ENCODE measurements at regions not wholly inside any gene's neighbourhood (a gene's known extent, or its start where the extent isn't known, plus 50 kb on each side); places are given as distances from the start of the nearest gene placed in this dataset.

DNA sequence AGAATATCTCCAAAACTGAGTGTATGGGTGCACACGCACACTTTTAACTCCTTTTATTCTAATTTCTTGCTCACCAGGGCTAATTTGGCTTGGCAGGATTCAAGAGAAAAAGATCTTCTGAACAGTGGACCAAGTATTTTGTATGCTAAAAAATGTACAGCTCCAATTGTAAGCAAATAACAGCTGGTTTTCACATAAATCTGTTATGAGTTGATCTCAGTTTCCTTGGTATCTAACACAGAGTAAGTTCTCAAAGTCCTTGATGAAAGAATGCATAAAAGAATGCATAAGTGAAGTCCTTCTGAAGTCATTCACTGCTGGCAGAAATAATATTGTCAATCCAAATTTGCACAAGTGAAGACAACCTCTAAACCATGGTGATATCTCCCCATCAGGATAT, 213.0 kb downstream of the OMA1 start:
- Histone ChIP-seq H3K4me3 (ENCODE audit: insufficient read depth, low read length, poor library complexity, severe bottlenecking) (no peak overlapping the region), H3K4me2 (ENCODE audit: low read depth, low read length, poor library complexity, severe bottlenecking) (no peak overlapping the region), H3K79me2 (ENCODE audit: insufficient read depth, low read length) (no peaks in the 10 kb centered on the region), H3F3A (ENCODE audit: insufficient read depth) (no peaks in the 10 kb centered on the region), H3K27ac (ENCODE audit: low read depth, low read length) (no peak overlapping the region), H3K9me2 (replicated peaks; ENCODE audit: insufficient read depth, low read length) (no peaks in the 10 kb centered on the region), H3K36me3 (ENCODE audit: low read length) (no peaks in the 10 kb centered on the region), H4K20me1 (ENCODE audit: low read depth, low read length) (no peaks in the 10 kb centered on the region), H3K9me3 (ENCODE audit: insufficient read depth, low read length) (no peaks in the 10 kb centered on the region), H3K27me3 (ENCODE audit: low read length) (no peaks in the 10 kb centered on the region), H3K9ac (ENCODE audit: low read length) (no peak overlapping the region), H2AFZ (ENCODE audit: low read depth, low read length, severe bottlenecking) (no peak overlapping the region)
- TF ChIP-seq EZH2phosphoT487 (conservative IDR thresholded peaks at IDR 0.05; ENCODE audit: low read length): no peak
- TF ChIP-seq CTCF (IDR thresholded peaks at IDR 0.05; ENCODE audit: insufficient read depth, low read length, poor library complexity, severe bottlenecking): no peak

DNA sequence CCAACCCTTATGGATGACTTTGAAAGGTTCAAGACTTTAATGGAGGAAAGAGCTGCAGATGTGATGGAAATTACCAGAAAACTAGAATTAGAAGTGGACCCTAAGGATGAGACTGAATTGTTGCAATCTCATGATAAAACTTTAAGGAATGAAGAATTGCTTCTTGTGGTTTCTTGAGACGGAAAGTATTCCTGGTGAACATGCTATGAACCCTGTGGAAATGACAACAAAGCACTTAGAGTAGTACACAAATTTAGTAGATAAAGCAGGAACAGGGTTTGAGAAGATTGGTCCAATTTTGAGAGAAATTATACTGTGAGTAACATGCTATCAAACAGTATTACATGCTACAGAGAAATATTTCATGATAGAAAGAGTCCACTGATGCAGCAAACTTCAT, 215.4 kb downstream of the OMA1 start:
- no peaks in the 10 kb centered on the region for H3K27me3 ChIP-seq (ENCODE audit: low read length)
- no peaks in the 10 kb centered on the region for H3F3A ChIP-seq (ENCODE audit: insufficient read depth)
- no peak overlapping the region for H3K4me3 ChIP-seq (ENCODE audit: insufficient read depth, low read length, poor library complexity, severe bottlenecking)
- no peaks in the 10 kb centered on the region for H3K9me2 ChIP-seq (replicated peaks; ENCODE audit: insufficient read depth, low read length)
- no peaks in the 10 kb centered on the region for H3K9me3 ChIP-seq (ENCODE audit: insufficient read depth, low read length)
- no peak overlapping the region for H3K27ac ChIP-seq (ENCODE audit: low read depth, low read length)
- H3K9ac ChIP-seq (ENCODE audit: low read length): no peak overlapping the region
- H2AFZ ChIP-seq (ENCODE audit: low read depth, low read length, severe bottlenecking): no peak overlapping the region
- H3K4me2 ChIP-seq (ENCODE audit: low read depth, low read length, poor library complexity, severe bottlenecking): no peak overlapping the region
- H3K36me3 ChIP-seq (ENCODE audit: low read length): no peaks in the 10 kb centered on the region
- no peaks in the 10 kb centered on the region for H3K79me2 ChIP-seq (ENCODE audit: insufficient read depth, low read length)
- TF ChIP-seq CTCF (IDR thresholded peaks at IDR 0.05; ENCODE audit: insufficient read depth, low read length, poor library complexity, severe bottlenecking) (no peak), EZH2phosphoT487 (conservative IDR thresholded peaks at IDR 0.05; ENCODE audit: low read length) (no peak)
- no peaks in the 10 kb centered on the region for H4K20me1 ChIP-seq (ENCODE audit: low read depth, low read length)

GRCh38 chr1:58325866-58326265, 220.7 kb downstream of the OMA1 start:
- no peaks in the 10 kb centered on the region for H3K36me3 ChIP-seq (ENCODE audit: low read length)
- H3K27me3 ChIP-seq (ENCODE audit: low read length): no peaks in the 10 kb centered on the region
- H3K27ac ChIP-seq (ENCODE audit: low read depth, low read length): no peak overlapping the region
- H2AFZ ChIP-seq (ENCODE audit: low read depth, low read length, severe bottlenecking): no peak overlapping the region
- no peak overlapping the region for H3K9ac ChIP-seq (ENCODE audit: low read length)
- no peak overlapping the region for H3K4me3 ChIP-seq (ENCODE audit: insufficient read depth, low read length, poor library complexity, severe bottlenecking)
- no peak for TF ChIP-seq EZH2phosphoT487 (conservative IDR thresholded peaks at IDR 0.05; ENCODE audit: low read length)
- no peak for TF ChIP-seq CTCF (IDR thresholded peaks at IDR 0.05; ENCODE audit: insufficient read depth, low read length, poor library complexity, severe bottlenecking)
- H4K20me1 ChIP-seq (ENCODE audit: low read depth, low read length): no peaks in the 10 kb centered on the region
- no peaks in the 10 kb centered on the region for H3K79me2 ChIP-seq (ENCODE audit: insufficient read depth, low read length)
- no peaks in the 10 kb centered on the region for H3K9me3 ChIP-seq (ENCODE audit: insufficient read depth, low read length)
- no peak overlapping the region for H3K4me2 ChIP-seq (ENCODE audit: low read depth, low read length, poor library complexity, severe bottlenecking)
- no peaks in the 10 kb centered on the region for H3K9me2 ChIP-seq (replicated peaks; ENCODE audit: insufficient read depth, low read length)
- no peaks in the 10 kb centered on the region for H3F3A ChIP-seq (ENCODE audit: insufficient read depth)

DNA sequence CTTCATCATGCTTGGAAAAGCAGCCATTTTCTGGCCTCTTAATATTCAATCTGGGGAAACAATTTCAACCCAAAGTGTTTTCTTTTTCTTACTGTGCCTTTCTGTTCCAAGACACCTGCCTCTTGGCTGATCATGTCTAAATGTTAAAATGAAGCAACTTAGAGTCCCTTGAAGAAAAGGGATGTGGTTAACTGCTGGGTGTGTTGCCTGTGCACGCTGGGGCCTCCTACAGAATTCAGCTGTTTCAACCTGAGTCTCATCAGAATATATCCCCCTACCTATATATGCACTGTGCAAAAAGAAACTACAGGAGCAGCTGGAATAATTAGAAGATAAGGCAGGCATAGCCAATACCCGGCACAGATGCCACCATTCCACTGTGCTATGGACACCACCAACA, 222.0 kb downstream of the OMA1 start:
- Histone ChIP-seq H3K9me2 (replicated peaks; ENCODE audit: insufficient read depth, low read length) (no peaks in the 10 kb centered on the region), H2AFZ (ENCODE audit: low read depth, low read length, severe bottlenecking) (no peak overlapping the region), H4K20me1 (ENCODE audit: low read depth, low read length) (no peaks in the 10 kb centered on the region), H3K36me3 (ENCODE audit: low read length) (no peaks in the 10 kb centered on the region), H3K27me3 (ENCODE audit: low read length) (no peaks in the 10 kb centered on the region), H3K79me2 (ENCODE audit: insufficient read depth, low read length) (no peaks in the 10 kb centered on the region), H3K9ac (ENCODE audit: low read length) (no peak overlapping the region), H3K27ac (ENCODE audit: low read depth, low read length) (no peak overlapping the region), H3K4me3 (ENCODE audit: insufficient read depth, low read length, poor library complexity, severe bottlenecking) (no peak overlapping the region), H3F3A (ENCODE audit: insufficient read depth) (no peaks in the 10 kb centered on the region), H3K4me2 (ENCODE audit: low read depth, low read length, poor library complexity, severe bottlenecking) (no peak overlapping the region), H3K9me3 (ENCODE audit: insufficient read depth, low read length) (no peaks in the 10 kb centered on the region)
- TF ChIP-seq CTCF (IDR thresholded peaks at IDR 0.05; ENCODE audit: insufficient read depth, low read length, poor library complexity, severe bottlenecking) (no peak), EZH2phosphoT487 (conservative IDR thresholded peaks at IDR 0.05; ENCODE audit: low read length) (no peak)
